Fibroblast of gingiva (primary cell): ENCODE measurements at regions not wholly inside any gene's neighbourhood (a gene's known extent, or its start where the extent isn't known, plus 50 kb on each side); places are given as distances from the start of the nearest gene placed in this dataset.

Experiments
- DNase-seq: peaks from one replicate; pipeline ENCODE4 v3.0.0-alpha.2; 2011; ENCODE audit warnings: low read depth

DNA sequence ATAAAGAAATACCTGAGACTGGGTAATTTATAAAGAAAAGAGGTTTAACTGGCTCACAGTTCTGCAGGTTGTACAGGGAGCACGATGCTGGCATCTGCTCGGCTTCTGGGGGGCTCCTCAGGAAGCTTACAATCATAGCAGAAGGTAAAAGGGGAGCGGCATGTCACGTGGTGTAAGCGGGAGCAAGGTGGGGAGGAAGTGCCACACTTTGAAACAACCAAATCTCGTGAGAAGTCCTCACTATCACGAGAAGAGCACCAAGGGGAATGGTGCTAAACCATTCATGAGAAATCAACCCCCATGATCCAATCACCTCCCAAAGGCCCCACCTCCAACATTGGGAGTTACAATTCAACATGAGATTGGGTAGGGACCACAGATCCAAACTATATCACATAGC, 67.7 kb downstream of the AKR1B1 start:
- no peak for DNase-seq

DNA sequence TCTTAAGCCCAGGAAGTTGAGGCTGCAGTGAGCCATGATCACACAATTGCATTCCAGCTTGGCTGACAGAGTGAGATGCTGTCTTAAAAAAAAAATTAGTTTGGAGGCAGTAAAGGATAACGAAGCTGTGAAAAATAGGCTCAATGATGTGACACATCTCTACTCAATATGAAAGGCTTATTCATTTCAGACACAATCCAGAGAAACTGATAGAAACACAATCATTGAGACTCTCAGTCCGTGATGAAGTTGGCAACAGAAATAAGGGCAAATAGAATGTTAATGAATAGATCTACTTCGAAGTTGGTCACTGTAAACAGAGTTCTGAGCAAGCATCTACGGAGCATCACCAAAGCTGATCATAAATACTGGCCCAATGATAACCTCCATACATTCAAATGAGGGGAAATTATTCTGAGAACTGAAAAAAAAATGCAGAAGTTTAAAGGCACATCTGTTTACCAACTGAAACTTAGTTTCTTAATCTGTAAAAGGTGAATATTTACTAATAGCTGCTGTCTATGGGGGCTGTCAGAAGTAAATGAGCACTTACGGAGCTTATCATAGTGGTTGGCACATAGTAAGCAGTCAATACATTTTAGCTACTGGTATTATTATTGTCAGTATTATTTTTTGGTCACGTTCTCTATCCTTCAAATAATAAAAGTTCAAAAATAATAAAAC, 70.4 kb downstream of the AKR1B1 start:
- no peak for DNase-seq

DNA sequence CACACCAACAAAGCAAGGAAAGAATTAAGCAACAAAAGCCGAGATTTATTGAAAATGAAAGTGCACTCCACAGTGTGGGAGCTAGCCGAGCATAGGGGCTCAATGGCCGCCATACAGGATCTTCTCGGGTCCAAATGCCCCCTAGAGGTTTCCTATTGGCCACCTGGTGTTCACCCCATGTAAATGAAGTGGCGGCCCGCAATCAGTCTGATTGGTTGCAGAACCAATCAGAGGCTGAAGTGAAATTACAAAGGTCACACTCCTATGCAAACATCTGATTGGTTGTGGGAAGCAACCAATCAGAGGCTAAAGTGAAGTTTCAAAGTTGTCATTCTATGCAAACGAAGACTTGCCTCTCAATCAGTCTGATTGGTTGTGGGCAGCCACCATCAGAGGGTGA, 61.8 kb upstream of the SLC35B4 start:
- DNase-seq, result no peak

DNA sequence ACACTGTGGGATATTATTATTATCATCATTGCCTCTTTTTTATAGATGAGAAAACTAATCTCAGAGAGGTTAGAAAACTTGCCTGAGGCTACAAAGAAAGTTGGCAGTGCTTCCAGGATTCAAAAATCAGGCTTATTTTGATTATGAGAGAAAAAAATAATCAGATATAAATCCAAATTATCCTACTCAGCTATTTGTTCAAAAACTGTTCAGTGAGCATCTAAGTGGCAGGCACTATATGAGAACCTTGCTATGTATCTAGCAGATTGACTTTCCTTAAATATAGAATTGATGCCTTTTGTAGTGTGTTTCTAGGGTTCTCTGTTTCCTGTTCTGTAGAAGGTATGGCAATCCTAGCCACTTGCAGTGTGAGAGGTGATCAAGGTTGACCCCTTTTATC, 60.0 kb upstream of the SLC35B4 start:
- DNase-seq, result no peak

DNA sequence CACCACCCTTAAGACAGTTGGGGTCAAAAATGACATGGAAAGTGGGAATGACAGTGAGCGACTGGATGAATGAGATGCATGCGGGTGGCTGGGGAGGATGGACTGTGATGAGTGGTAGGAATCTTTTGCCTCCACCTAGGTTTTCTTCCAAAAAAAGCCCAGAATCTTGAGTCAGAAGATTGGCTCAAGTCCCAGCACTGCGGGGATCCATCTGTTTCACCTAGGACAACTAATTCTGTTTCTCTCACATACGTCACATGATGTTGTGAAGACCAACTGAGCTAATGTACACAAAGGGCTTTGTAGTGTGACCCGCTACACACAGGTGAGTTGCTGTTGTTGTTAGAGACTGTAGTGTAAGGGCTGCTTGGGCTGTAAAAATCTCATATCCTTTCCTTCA, 58.5 kb upstream of the SLC35B4 start:
- DNase-seq, result no peak

DNA sequence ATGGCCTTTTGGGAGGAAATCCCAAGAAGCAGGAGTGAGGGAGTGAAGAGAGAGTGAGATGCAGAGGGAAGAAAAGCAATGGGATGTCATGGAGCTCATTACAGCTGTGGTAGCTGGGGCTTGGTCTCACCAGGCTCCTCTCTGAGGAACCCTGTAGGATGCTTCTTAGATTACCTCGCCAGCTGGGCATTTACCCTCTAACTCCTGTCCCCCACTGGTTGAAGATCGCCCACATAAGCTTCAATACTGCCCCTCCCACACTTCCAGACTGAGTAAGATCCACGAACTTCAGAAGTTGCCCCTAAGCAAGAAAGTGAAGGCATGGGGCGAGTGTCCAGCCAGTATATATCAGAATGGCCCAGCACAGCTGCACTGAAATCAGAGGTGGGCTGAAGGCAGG, 58.1 kb upstream of the SLC35B4 start:
- no peak for DNase-seq

DNA sequence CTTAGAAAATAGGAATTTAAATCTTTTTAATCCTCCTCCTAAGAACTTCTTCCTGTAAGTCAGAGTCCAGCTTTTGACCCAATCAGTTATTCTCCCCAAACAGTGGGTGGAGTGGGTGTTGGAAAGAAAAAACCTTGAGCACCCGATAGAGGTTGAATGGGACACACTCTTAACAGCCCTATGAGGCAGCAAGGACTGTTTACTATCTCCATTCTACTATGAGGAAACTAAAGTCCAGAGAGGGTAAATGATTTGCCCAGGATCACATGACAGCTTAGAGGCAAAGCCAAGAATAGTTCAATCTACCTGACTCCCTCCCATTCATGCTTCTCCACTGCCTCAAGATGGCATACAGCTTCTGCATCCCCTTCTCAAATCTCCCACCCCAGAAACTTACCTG, 57.6 kb upstream of the SLC35B4 start:
- DNase-seq, result no peak

DNA sequence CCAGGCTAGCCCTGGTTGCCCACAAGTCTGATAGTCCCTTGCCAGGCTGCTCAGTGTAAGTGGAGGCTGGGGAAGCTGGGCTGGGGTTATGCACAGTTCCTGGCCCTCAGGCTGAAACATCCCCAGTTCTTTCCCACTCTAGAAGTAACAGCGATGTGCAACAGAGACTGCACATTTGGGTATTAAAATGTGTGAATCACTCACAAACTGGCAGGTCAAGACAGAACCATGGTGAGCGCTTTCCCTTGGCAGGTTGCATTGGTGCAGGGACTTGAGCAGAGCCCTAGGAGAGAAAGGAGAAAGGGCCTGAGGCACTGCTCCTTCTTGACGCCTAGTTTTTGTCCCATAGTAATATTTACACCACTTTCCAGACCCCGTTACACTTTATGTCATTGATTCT, 56.1 kb upstream of the SLC35B4 start:
- DNase-seq, result no peak

DNA sequence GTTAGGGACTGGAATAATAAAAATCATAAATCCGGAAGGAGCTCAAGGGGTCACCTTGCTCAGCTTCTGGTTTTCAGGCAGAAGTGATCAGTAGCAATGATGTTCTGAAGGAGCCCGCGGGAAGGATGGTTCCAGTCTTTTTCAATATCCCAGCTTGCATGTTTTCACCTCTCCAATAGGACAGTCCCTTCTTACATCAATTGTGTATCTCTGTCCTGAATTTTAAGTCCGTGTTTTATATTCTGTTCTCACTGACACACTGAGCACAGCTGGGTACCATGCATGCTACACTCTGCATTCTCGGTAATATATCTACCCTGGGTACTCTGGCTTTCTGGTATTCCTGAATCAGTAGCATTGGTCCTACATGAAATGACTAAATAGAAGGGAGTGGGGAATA, 55.2 kb upstream of the SLC35B4 start:
- no peak for DNase-seq

DNA sequence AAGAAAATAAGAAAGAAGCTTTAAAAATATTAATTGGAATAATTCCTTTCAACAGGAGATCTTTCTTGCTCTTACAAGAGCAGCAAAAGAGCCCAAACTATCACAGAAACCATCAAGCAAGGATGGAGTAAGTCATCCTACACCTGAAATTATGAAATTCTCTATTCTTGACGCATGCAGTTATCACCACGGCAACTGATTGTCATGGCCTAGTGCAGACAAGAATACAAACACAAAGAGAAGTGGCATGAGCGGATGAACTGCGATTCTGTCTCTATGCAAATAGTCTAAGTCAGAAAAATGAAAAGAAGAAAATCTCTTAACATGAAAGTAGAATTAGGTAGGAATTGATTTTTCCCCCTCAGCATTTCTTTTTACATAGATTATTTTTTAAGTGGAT, 54.8 kb upstream of the SLC35B4 start:
- no peak for DNase-seq

DNA sequence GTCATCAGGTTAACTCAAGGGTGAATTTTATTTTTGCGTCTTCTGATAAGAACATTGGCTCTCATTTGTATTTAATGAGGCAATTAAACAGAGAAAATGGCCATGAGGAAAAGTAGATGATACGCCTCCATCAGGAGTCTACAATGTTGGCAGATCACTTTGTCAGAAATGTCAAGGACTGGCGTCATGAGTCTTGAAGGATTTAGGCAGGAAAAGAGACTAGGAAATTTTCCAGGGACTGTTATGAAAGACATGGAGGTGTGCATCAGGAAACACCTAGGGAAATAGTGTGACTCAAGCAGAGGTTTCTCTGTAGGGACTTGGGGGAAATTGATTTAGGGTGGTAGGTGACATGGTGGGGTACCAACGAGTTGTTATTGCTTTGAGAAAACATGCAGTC, 53.4 kb upstream of the SLC35B4 start:
- DNase-seq, result no peak

DNA sequence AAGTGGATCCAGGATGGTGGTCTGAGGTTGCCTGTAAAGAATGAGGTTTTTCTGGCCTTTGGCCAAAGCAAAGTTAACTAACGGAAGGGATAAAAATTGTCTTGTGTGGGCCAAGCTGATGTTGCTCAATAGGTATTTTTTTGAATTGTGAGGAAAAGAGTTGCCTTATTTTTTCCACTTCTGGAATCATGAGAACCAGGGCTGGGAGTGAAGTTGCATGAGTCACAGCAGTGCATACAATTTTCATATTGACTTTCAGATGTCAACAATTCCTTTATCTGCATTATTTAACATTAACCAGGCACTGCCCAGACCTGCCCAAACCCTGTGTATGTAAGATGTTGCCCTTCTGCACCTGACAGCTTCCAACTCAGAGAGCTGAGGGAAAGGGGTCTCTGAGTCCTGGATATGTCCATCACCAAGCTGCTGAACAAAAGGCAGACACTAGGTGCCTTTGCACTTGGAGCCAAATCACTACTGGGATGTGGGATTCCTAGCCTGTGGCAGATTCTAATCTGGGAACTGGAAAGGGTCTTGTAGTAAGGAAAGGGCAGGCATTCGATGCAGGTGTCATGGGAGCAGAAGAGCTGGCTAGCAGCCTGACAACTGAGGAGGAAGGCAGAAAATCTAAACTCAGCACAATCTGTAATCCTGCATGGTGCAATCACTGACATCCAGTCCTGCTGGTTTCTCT, 52.3 kb upstream of the SLC35B4 start:
- peak; percentile 85 for DNase-seq

DNA sequence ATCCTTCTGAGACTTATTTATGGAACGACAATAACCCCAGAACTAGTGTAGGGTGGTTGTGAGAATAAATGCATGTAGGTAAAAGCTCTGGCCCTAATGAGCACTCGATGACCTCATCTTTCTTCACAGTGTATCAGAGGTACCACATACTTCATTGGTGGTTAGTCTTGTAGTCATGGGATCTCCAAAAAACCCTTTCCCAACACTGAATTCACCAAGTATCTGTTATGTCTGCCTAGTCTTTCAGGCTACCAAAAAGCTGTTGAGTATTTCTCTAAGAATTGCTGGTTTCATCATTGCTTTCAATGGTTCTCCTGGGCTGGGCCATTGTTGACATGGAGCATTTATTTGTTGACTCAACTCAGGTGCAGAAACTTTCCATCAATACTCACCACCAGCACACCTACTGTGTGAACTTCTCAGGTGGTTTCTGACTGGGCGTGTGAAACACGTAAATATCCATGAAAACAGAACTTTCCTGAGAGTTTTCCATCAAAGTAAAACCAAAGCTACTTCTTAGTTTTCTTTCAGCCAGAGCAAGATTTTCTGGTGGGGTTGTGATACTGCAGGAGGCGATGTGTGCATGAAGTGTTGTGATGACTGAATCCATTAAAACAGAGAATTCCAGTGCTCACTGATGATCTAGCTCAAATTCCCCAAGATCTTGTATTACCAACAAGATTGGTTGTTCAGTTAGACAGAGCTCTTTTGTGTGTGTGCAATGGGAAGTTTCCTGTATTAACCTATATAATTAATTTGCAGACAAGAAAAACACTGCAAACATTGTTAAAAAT, 51.4 kb upstream of the SLC35B4 start:
- no peak for DNase-seq
